ENCODE measurements at regions not wholly inside any gene's neighbourhood (a gene's known extent, or its start where the extent isn't known, plus 50 kb on each side); places are given as distances from the start of the nearest gene placed in this dataset.

- TF ChIP-seq CTCF (IDR thresholded peaks at IDR 0.05; ENCODE audit: low read depth, low read length) (no peak), EZH2phosphoT487 (IDR thresholded peaks at IDR 0.05; ENCODE audit: low read depth) (no peak)
These were observed 294.4 kb upstream of the FAT4 start for GRCh38 chr4:125020089-125021034.

All from OCI-LY3 (cell line).